ENCODE measurements at regions not wholly inside any gene's neighbourhood (a gene's known extent, or its start where the extent isn't known, plus 50 kb on each side); places are given as distances from the start of the nearest gene placed in this dataset.

DNA sequence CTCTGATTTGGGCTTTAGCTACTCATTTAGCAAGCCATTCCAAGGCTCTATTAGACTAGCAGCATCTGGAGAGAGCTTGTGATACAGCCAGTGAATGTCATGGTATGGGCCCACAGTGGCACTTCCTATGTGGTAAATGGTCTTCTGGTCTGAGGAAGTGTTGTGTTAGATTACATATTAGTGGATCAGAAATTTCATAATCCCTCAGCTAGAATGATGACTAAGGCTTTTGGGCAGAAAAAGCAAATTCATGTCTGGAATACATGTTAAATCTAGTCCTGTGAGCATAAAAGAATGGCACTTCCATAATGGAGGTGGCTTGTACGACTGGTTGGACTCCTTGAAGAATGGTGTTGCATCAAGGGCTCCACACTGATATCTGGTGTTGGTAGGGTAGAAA lies 436.8 kb upstream of the CWC22 start:
- no peak for DNase-seq (ENCODE audit: low spot score)
- in situ Hi-C loops (cut with MboI; ENCODE audit: low sequenced_read_pairs, unreplicated experiment) = no loop called here
- TF ChIP-seq, protein P1, sequence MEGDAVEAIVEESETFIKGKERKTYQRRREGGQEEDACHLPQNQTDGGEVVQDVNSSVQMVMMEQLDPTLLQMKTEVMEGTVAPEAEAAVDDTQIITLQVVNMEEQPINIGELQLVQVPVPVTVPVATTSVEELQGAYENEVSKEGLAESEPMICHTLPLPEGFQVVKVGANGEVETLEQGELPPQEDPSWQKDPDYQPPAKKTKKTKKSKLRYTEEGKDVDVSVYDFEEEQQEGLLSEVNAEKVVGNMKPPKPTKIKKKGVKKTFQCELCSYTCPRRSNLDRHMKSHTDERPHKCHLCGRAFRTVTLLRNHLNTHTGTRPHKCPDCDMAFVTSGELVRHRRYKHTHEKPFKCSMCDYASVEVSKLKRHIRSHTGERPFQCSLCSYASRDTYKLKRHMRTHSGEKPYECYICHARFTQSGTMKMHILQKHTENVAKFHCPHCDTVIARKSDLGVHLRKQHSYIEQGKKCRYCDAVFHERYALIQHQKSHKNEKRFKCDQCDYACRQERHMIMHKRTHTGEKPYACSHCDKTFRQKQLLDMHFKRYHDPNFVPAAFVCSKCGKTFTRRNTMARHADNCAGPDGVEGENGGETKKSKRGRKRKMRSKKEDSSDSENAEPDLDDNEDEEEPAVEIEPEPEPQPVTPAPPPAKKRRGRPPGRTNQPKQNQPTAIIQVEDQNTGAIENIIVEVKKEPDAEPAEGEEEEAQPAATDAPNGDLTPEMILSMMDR (IDR thresholded peaks at IDR 0.05; ENCODE audit: borderline replicate concordance, control extremely low read depth, extremely low read depth, insufficient read depth, missing control alignments) = no peak

DNA sequence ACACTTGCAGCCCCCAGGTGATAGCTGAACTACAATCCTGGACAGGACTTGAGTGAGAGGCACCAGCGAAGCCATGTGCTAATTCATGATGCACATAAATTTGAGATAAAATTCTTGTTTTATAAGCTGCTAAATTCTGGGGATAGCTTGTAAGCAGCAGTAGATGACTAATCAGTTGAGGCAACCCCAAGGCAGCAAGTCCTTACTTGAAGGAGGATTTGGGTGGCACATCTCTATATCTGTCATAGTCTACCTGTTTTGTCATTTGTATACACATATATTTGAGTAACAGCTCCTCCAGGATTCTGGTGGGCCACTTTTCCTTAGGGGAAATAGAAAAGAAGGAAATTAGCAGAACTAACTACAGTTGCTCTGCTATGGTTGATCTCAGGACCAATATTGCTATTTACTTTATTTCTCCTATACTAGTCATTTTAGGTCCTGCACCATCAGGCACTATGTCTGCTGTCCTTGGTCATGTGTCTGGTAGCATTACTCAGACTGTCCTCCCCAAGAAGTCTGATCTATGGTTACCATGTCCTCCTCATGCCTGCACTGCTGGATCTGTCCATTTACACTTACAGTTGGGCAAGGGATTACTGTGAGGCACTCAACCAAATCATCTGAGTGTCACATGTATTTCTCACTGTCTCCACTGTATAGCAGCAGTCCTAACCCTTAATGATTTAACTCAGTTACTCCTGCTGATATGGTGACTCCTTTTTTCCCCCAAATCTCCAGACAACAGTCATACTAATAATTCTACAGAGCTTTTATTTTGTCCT lies 436.0 kb upstream of the CWC22 start:
- in situ Hi-C loops (cut with MboI; ENCODE audit: low sequenced_read_pairs, unreplicated experiment) = no loop called here
- TF ChIP-seq, protein P1 (IDR thresholded peaks at IDR 0.05; ENCODE audit: borderline replicate concordance, control extremely low read depth, extremely low read depth, insufficient read depth, missing control alignments) = no peak
- no peak for DNase-seq (ENCODE audit: low spot score)

DNA sequence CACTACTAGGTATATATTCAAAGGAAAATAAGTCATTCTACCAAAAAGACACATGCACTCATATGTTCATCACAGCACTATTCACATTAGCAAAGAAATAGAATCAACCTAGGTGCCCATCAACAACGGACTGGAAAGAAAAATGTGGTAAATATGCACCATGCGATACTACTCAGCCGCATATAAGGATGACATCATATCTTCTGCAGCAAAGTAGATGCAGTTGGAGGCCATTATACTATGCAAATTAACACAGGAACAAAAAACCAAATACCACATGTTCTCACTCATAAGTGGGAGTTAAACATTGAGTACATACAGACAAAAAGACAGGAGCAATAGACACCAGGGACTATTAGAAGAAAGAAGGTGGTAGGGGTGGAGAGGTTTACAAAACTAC lies 412.1 kb upstream of the CWC22 start:
- DNase-seq (ENCODE audit: low spot score) = no peak
- TF ChIP-seq, protein P1 (IDR thresholded peaks at IDR 0.05; ENCODE audit: borderline replicate concordance, control extremely low read depth, extremely low read depth, insufficient read depth, missing control alignments) = no peak
- in situ Hi-C loops (cut with MboI; ENCODE audit: low sequenced_read_pairs, unreplicated experiment) = no loop called here

DNA sequence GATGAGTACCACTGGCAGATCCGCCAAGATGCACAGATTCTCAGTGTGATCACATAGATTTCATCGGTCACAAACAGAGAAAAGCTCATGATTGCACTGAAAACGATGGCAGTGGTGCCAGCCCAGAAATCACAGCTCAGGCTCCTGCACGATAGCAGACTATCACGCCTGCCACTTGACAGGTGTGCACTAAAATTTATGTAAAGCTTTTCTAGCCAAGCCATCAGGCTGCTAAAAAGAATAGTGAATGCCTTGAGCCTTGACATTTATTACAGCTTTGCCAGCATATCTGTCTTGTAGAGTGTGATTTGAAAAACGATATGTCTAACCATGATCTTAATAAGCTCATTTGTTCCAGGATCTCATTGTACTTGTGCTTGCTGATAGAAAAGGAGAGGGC lies 409.5 kb upstream of the CWC22 start:
- in situ Hi-C loops (cut with MboI; ENCODE audit: low sequenced_read_pairs, unreplicated experiment) = no loop called here
- no peak for DNase-seq (ENCODE audit: low spot score)
- TF ChIP-seq, protein P1 (IDR thresholded peaks at IDR 0.05; ENCODE audit: borderline replicate concordance, control extremely low read depth, extremely low read depth, insufficient read depth, missing control alignments) = no peak

DNA sequence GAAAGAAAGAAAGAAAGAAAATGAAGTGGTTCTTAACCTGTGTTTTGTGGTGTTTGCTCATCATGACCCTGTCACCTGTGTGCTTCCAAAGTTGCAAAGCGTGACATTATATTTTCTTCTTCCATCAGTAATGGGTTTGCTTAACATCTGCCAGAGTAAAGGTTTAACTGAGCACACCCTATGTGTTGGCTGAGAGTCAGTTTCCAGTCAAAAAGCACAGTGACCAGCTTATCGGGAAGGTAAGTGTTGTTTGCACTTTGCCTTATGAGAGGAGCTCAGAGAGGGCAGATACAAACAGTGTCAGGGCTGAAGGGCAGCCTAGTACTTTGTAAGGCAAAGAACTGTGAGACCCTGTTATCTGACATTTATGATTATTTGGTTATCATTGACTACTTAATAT lies 406.2 kb upstream of the CWC22 start:
- TF ChIP-seq, protein P1 (IDR thresholded peaks at IDR 0.05; ENCODE audit: borderline replicate concordance, control extremely low read depth, extremely low read depth, insufficient read depth, missing control alignments) = no peak

DNA sequence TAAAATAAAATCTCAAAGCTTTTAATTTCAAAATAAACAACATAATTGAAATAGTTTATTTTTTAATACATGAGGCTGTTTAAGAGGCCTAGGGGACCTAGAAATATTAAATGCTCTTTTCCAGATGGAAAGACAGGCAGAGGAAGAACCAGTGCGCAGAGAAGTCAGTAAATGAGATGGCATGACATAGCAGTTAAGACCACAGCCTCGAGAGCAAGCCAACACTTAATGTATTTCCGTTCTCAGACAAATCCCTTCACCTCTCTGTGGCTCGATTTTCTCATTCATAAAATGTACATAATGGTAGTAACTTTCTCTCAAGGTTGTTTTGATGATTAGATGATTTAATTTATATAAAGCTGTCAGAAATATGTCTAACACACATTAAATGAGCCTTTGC lies 405.1 kb upstream of the CWC22 start:
- TF ChIP-seq, protein P1 (IDR thresholded peaks at IDR 0.05; ENCODE audit: borderline replicate concordance, control extremely low read depth, extremely low read depth, insufficient read depth, missing control alignments) = no peak
- DNase-seq (ENCODE audit: low spot score) = no peak
- in situ Hi-C loops (cut with MboI; ENCODE audit: low sequenced_read_pairs, unreplicated experiment) = no loop called here

More for the DNA sequence above, 406.2 kb upstream of the CWC22 start:
- in situ Hi-C loops (cut with MboI; ENCODE audit: low sequenced_read_pairs, unreplicated experiment) = no loop called here
- no peak for DNase-seq (ENCODE audit: low spot score)

All from GM13976 (cell line).